ENCODE measurements at regions not wholly inside any gene's neighbourhood (a gene's known extent, or its start where the extent isn't known, plus 50 kb on each side); places are given as distances from the start of the nearest gene placed in this dataset.
A peak's percentile ranks its signal among the peaks of the same experiment; 100 is the strongest.

DNA sequence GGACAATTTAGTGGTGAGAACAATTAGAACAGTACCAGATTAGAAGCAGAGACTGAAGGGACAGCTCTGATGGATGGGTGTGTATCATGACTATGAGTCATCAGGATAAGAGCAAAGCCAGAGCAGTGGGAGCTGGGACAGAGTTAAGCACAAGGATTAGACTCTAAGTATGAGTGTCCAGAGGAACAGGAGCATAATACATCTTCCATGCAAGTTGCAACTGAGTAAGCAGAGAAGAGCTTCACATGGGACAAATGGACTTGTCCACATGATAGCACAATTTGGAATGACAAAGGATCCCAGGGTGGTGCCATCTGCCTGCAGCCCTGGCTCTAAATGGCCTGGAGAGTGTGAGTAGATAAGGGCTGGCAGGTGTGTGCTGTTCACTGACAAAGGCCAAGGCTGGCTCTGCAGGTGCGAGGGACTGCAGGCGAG, 226.4 kb upstream of the CAND1 start:
- CTCF ChIA-PET (ENCODE audit: low intra/inter-chr PET ratio) = no interaction called here
- peak in 2 of 4 experiments; percentile 6 to 8 for DNase-seq (ENCODE audit: extremely low read depth in 1 of 4, low spot score in 3 of 4)
- Histone ChIP-seq H3K9ac (ENCODE audit: insufficient read depth in 1 of 2, low read depth in 2 of 2, low read length in 2 of 2) (no peak overlapping the region), H3K4me2 (ENCODE audit: insufficient read depth, low read length) (no peak overlapping the region), H4K20me1 (replicated peaks; ENCODE audit: control insufficient read depth, insufficient read depth, low read length) (no peaks in the 10 kb centered on the region), H3K4me1 (replicated peaks in 1 of 2; ENCODE audit: control insufficient read depth in 2 of 2, insufficient read depth in 2 of 2, low read length in 2 of 2) (no peaks in the 10 kb centered on the region; a peak in 1 of 5 replicates), H3K9me1 (ENCODE audit: control insufficient read depth, insufficient read depth, low read length) (no peaks in the 10 kb centered on the region), H3K9me3 (replicated peaks; ENCODE audit: control insufficient read depth, insufficient read depth, low read depth, low read length) (no peaks in the 10 kb centered on the region), H3K36me3 (ENCODE audit: control insufficient read depth, insufficient read depth, low read length) (no peaks in the 10 kb centered on the region), H3K4me3 (no peak overlapping the region), H2AFZ (ENCODE audit: low read depth, low read length) (no peak overlapping the region), H3K79me2 (ENCODE audit: control insufficient read depth, insufficient read depth, low read length) (no peaks in the 10 kb centered on the region), H3K27me3 (ENCODE audit: control insufficient read depth in 2 of 2, insufficient read depth in 2 of 2, low read length in 2 of 2) (no peaks in the 10 kb centered on the region), H3K27ac (ENCODE audit: extremely low read depth, low read depth, low read length) (no peak overlapping the region)
- no peak for FAIRE-seq
- intact Hi-C loops (cut with micrococcal nuclease) = no loop called here
- POLR2A ChIA-PET = no interaction called here
- 0% methylated on average over 2 of the region's 2 CpGs for WGBS (ENCODE audit: insufficient coverage, low coverage, missing lambda C conversion rate)
- BruUV-seq (replicated peaks) = no TSS peak
- in situ Hi-C loops (cut with MboI) = no loop called here
- ATAC-seq = peak; percentile 54
- TF ChIP-seq, protein P1, sequence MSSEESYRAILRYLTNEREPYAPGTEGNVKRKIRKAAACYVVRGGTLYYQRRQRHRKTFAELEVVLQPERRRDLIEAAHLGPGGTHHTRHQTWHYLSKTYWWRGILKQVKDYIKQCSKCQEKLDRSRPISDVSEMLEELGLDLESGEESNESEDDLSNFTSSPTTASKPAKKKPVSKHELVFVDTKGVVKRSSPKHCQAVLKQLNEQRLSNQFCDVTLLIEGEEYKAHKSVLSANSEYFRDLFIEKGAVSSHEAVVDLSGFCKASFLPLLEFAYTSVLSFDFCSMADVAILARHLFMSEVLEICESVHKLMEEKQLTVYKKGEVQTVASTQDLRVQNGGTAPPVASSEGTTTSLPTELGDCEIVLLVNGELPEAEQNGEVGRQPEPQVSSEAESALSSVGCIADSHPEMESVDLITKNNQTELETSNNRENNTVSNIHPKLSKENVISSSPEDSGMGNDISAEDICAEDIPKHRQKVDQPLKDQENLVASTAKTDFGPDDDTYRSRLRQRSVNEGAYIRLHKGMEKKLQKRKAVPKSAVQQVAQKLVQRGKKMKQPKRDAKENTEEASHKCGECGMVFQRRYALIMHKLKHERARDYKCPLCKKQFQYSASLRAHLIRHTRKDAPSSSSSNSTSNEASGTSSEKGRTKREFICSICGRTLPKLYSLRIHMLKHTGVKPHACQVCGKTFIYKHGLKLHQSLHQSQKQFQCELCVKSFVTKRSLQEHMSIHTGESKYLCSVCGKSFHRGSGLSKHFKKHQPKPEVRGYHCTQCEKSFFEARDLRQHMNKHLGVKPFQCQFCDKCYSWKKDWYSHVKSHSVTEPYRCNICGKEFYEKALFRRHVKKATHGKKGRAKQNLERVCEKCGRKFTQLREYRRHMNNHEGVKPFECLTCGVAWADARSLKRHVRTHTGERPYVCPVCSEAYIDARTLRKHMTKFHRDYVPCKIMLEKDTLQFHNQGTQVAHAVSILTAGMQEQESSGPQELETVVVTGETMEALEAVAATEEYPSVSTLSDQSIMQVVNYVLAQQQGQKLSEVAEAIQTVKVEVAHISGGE (CRISPR knock-in tag; IDR thresholded peaks at IDR 0.05) = no peak
- TF ChIP-seq HOXB6 (CRISPR knock-in tag; IDR thresholded peaks at IDR 0.05; ENCODE audit: borderline replicate concordance) (no peak), MED1 (CRISPR knock-in tag; IDR thresholded peaks at IDR 0.05; ENCODE audit: borderline replicate concordance) (no peak), TEAD2 (tag; IDR thresholded peaks at IDR 0.05) (no peak), MTA3 (IDR thresholded peaks at IDR 0.05; ENCODE audit: borderline replicate concordance) (no peak), NFIX (CRISPR knock-in tag; IDR thresholded peaks at IDR 0.05; ENCODE audit: low read depth) (no peak), NCOA4 (IDR thresholded peaks at IDR 0.05; ENCODE audit: partially characterized antibody) (no peak), PYGO2 (tag; IDR thresholded peaks at IDR 0.05) (no peak), JUND (IDR thresholded peaks at IDR 0.05; ENCODE audit: borderline replicate concordance, low read depth, low read length) (peak; percentile 73; the same call in 1 of the 2 replicates), JUND (tag; IDR thresholded peaks at IDR 0.05; ENCODE audit: borderline replicate concordance, low read depth, low read length) (peak; percentile 77; the same call in 1 of the 3 replicates), TARDBP (IDR thresholded peaks at IDR 0.05) (no peak), LARP7 (IDR thresholded peaks at IDR 0.05) (no peak), SAFB (IDR thresholded peaks at IDR 0.05; ENCODE audit: borderline replicate concordance, low read depth, low read length) (no peak), MEIS2 (IDR thresholded peaks at IDR 0.05; ENCODE audit: partially characterized antibody) (peak; percentile 73)
- TF ChIP-seq, protein P2, sequence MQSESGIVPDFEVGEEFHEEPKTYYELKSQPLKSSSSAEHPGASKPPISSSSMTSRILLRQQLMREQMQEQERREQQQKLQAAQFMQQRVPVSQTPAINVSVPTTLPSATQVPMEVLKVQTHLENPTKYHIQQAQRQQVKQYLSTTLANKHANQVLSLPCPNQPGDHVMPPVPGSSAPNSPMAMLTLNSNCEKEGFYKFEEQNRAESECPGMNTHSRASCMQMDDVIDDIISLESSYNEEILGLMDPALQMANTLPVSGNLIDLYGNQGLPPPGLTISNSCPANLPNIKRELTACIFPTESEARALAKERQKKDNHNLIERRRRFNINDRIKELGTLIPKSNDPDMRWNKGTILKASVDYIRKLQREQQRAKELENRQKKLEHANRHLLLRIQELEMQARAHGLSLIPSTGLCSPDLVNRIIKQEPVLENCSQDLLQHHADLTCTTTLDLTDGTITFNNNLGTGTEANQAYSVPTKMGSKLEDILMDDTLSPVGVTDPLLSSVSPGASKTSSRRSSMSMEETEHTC (IDR thresholded peaks at IDR 0.05) = 0 out of 2 replicates have a peak, but pooled peaks have one; percentile 17
- TF ChIP-seq, protein P3, sequence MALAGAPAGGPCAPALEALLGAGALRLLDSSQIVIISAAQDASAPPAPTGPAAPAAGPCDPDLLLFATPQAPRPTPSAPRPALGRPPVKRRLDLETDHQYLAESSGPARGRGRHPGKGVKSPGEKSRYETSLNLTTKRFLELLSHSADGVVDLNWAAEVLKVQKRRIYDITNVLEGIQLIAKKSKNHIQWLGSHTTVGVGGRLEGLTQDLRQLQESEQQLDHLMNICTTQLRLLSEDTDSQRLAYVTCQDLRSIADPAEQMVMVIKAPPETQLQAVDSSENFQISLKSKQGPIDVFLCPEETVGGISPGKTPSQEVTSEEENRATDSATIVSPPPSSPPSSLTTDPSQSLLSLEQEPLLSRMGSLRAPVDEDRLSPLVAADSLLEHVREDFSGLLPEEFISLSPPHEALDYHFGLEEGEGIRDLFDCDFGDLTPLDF (CRISPR knock-in tag; IDR thresholded peaks at IDR 0.05) = no peak

All from K562 (cell line).